ENCODE measurements at regions not wholly inside any gene's neighbourhood (a gene's known extent, or its start where the extent isn't known, plus 50 kb on each side); places are given as distances from the start of the nearest gene placed in this dataset.
A peak's percentile ranks its signal among the peaks of the same experiment; 100 is the strongest.
"Not testable (repeated sequence)": the region's sequence is repeated elsewhere in the genome, so short reads cannot be mapped to it uniquely, and the experiment has no call there.

DNA sequence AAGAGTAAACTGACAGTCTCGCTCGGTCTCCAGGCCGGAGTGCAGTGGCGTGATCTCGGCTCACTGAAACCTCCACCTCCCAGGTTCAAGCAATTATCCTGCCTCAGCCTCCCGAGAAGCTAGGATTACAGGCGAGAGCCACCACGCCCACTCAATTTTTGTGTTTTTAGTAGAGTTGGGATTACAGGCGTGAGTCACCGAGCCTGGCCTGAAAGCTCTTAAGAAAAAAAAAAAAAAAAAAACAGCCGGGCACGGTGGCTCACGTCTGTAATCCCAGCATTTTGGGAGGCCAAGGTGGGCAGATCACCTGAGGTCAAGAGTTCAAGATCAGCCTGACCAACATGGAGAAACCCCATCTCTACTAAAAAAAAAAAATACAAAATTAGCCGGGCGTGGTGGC, 55.3 kb upstream of the THOC2 start:
- not testable (repeated sequence) for DNase-seq

DNA sequence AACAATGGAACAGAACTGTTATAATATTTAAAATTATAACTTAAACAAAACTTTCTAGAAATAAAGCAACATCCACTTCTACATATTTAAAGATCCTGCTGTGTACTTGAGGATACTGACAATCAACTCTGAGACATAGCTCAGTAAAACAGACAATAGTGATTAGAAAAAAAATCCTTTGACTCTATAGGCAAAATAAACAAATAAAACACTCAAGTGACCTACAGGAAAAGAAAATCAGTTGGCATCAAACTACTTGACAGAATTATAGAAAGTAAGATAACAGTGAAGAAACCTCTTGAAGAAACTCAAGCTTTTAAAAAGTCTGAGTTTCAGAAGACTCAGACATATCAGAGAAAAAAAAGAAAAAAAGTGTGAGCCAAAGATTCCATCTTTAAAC, 55.9 kb upstream of the THOC2 start:
- no peak for DNase-seq

DNA sequence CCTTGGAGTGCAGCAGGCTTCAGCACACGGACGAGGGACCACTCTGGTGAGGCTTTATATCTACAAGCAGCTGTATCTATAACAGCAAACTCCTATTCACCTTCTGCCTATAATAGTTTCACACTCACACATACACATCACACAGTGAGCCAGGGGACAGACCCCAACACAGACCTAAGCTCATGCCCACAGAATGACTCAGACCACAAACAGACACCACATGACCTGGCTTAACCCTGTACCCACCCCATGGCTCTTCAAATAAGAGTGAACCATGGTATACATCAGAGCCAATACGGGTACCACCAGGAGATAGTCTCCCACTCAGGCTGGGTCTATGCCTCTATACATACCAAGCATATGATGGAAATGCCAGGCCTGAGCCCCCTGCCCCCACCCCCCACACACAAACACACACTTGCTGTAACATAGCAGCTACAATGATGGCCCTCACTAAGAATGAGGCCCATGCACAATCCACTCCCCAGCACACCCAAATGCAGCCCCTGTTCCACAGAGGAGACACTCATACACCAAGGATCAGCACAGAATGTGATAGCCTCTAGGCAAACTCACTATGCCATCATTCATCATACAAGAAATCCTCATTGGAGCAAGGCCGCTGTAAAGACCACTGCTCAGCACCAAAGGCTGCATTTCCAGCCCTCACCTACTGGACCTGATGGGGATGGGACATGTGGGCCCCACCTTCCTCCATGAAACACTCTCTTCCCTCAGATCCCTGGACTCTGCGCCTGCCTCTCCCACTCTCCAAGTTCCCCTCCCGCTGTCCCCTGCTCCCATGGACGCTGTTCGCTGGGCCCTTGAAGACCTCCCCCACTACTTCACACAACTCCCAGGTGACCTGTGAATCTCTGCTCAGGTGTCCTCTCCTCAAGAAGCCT, 62.1 kb upstream of the XIAP start:
- DNase-seq, result no peak

DNA sequence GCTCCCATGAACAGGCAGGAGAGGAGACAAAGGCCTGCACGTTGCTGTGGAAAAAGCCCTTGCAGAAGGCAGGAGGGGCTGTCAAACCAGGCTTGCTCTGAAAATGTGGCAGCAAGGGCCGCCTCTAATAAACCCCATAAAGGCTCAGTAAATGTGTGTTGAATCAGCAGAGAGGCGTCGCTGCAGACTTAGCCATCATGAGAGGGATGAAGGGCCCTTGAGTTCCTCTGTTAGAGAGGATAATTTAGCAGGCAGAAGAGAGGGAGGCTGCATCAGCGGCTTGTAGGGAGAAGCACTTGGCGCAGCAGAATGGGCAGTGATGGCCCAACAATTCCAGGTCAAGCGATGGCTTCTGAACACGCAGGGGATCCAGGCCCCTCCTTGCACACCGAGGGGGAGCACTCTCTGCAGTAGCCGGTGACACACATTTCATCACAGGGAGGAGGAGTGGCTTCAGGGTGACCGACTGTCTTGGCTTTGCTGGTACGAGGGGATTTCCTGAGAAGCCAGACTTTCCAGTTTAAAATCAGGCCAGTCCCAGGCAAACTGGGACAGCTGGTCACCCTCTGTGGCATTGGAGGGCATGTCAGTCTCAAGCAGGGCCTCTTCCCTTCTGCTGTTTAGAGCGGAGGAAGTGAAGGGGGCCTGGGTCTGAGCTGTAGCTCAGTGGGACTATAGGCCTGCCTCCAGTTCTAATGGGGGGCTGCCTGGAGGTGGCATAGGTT, 61.0 kb upstream of the XIAP start:
- not testable (repeated sequence) for DNase-seq

DNA sequence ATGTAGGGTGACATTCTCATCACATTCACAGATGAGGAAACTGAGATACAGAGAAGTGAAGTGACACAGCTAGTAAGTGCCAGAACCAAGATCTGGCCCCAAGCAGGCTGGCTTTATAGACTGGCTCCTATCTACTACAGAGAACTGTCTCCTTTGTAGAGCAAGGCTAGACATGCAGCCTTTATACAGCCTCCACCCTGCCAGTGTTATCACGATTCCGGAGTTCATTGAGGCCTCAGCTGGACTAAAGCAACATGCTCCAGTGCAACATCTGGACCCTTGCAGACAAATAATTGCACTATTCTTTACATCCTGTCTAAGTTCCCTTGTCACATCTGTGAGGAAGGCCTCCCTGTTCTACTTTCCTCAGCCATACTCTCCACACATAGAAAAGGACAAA, 58.0 kb upstream of the XIAP start:
- no peak for DNase-seq

DNA sequence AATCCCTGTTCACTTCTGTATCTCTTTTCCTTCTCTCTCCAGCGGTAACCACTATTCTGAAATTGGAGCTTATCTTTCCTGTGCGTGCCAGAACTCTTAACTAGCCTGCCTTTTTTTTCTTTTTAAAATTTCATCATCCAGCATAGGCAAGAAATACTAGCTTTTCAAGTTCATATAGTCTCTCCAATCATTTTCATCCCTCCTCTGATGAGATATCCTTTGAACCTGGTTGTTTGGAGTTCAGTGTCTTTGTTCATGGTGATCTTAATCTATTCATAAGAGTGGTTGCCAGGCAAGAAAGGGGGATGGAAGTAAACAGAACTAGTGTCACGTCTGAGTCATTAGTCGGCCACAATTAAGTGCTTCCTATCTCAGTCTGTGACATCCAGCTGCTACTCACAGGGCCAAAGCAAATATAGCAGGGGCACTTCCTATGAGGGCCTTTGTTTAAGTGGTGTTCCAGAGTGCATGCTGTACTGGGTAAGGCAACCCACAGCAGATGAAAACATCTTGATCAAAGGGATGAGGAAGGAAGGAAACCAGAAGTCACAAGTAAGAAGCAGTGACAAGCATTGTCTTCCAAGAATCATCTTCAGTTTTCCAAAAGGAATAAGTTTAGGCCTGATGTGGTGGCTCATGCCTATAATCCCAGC, 56.4 kb upstream of the XIAP start:
- DNase-seq, result peak; percentile 7

DNA sequence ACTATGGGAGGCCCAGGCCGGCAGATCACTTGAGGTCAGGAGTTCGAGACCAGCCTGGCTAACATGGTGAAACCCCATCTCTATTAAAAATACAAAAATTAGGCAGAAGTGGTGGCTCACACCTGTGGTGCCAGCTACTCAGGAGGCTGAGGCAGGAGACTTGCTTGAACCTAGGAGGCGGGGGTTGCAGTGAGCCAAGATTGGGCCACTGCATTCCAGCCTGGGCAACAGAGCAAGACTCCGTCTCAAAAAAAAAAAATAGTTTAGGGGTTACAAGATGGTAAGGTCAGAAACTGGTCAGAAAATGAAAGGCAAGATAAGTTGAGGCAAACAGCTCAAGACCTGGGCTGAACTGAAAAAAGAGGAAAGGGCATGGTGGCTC, 55.9 kb upstream of the XIAP start:
- not testable (repeated sequence) for DNase-seq

DNA sequence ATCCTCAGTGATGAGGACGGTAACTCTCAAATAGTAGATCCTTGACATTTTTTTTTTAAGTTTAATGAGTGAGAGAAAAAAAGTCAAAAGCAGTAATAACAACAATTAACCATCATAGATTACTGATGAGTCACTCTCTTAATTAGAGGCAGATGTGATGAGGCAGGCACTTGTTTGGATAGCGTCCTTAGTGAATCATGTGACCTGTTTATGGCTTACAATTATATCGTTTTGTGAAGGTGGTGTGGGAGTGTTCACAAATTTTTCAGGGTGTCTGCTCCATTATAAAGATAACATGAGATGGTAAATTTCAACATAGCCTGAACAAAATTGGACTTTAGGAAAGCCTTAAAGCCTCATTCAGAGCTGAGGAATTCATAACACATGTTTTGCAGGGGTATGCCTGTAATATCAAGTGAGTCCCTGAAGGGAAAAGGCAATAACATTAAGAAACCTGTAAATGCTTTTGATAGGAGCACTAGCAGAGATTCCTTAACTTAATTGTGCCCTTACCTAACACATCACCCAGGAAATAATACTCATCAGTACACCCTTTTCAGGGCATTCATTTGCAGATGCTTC, 51.9 kb upstream of the XIAP start:
- no peak for DNase-seq

DNA sequence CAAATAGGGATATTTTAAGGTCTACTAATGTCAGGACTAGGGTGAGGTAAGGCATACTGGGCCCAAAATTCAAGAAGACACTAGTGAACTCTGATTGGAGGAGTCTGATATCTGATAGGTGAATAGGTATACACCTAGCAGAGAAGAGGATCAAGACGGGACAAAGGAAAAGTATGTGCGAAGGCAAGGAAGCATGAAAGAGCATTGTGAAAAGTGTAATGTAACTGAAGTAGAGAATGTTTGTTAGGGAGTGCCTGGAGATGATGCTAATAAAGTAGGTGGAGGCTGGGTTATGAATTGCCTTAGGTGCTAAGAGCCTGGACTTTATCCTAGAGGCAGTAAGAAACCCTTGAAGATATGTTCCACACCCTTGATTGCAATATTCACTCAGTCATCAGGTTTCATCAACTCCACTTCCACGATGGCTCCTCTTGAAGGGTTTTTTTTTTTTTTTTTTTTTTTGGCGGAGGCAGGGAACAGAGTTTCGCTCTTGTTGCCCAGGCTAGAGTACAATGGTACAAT, 49.9 kb upstream of the XIAP start:
- no peak for DNase-seq

Measured in KG1 (cell line).